Activated T-cell treated with anti-CD3 and anti-CD28 coated beads for 4 hours (primary cell): ENCODE measurements at regions not wholly inside any gene's neighbourhood (a gene's known extent, or its start where the extent isn't known, plus 50 kb on each side); places are given as distances from the start of the nearest gene placed in this dataset.

ENCODE experiments used
- DNase-seq: peaks from one replicate; pipeline ENCODE4 v3.0.0-alpha.2; 2020

DNA sequence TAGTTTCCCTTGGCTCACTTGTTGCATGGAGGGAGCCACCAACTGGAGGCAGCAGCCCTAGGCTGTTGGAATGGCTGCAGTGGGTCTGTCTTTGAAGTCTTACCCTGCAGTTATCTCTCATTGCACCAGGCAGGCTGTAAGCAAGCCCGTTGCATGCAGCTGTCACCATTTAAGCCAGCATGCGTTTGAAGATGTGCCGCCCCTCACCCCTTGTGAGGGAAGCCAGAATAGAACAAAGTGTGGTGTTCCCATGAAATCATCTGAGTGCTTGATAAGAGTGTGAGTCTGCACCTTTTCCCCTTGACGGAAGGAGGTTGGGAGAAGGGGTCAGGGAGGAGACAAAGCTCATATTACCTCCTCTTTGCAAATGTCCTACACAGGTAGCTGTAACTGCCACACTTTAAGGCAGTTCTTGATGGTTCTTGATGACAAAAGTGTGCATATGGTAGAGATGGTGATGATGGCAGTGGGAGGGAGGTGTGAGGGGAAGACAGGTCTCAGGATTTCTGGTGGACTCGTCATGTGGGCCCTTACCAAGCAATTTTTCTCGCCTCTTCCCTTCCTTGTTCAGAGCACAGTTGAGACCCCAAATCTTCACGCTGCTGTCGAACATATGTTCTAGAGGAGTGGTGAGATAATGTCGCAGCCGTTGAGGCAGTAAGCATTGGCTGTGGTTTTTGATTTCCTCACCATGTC, 191.4 kb upstream of the LEF1 start:
- no peak for DNase-seq

DNA sequence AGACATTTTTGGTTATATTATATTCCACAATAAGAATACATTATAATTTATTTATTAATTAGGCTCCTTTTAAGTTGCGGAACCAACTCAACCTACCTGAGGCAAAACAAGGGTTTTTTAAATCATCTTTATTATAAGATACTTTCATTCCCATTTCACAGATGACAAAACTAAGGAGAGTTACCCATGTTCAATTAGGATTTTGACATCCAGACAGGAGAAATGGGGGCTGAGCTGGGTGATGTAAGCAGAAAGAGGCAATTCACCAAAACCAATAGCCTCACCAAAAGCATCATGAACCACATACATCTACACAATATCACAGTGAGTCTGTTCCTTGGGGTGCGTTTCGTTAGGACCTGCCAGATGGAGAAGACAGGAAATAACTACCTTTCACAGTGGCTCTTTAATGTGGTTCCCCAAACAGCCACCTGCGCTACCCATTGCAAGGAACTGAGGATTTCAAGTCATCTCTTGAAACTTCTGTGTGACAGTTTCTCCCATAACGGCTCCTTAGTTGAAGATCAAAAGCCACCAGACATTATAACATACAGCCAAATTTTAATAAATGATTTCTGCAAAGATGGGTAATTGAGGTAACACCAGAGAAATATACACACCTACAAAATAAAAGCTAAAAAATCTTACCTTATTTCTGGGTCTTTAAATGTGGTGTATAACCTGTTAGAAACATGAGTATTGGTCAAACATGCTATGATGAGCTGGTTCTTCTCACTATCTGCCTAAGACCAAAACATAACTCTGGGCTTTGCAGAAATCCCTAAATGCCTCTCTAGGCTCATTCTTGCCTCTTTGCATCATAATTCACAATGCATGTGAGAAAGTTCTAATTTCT, 190.6 kb upstream of the LEF1 start:
- no peak for DNase-seq

DNA sequence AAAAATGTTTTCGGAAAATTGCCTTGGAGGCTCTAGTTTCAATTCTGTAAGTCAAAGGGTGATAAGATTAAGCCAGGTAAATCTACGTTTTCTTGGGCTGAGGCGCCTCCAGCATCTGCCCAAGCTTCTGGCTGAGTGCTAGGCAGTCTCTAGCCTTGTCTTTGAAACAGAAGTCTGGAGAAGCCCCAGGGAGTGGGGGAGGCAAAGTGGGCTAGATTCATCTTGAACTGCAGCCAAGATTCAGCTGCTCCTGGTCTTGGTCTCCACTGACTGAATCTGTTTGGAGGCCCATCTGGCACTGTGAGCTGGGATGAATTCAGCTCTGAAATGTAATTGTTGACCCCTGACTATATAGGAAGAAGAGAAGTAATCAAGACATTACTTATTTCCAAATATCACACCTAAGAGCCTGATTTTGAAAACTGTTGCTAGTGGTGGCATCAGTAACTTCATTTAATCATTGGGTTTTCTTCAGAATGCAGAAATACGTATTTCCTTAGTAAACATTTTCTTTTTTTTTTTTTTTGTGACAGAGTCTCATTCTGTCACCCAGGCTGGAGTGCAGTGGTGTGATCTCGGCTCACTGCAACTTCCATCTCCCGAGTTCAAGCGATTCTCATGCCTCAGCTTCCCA, 187.3 kb upstream of the LEF1 start:
- DNase-seq: no peak

DNA sequence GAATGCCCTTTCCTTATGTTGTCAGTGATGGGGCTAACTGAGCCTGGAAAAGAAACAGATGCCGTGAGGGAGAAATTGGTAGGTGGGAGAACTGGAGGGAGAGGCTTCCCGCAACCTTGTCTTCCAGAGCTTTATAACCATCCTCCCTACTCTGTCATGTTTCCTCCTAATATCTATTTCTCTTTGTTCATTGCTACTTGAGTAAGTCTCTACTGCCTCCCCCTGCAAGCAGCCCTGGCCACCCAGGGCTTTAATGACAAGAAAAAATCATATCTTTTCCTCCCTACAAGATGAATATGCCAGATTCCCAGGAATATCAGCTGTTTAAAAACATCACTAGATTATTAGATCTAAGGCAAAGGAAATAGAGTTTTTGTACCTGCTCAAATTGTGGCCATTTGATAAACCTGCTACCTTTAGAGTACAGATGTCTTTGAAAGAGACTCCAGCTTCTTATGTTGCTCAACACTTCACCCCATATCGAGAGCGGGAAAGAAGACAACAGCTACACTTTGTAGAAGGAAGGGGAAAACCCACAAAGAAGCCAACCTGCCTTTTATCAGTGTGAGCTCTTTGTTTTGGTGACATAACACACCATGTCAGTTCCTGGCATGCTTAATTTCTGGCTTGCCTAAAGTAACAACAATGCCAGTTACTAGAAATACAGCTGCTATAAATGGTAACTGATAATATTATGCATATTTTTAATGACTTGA, 186.6 kb upstream of the LEF1 start:
- peak; percentile 13 for DNase-seq

DNA sequence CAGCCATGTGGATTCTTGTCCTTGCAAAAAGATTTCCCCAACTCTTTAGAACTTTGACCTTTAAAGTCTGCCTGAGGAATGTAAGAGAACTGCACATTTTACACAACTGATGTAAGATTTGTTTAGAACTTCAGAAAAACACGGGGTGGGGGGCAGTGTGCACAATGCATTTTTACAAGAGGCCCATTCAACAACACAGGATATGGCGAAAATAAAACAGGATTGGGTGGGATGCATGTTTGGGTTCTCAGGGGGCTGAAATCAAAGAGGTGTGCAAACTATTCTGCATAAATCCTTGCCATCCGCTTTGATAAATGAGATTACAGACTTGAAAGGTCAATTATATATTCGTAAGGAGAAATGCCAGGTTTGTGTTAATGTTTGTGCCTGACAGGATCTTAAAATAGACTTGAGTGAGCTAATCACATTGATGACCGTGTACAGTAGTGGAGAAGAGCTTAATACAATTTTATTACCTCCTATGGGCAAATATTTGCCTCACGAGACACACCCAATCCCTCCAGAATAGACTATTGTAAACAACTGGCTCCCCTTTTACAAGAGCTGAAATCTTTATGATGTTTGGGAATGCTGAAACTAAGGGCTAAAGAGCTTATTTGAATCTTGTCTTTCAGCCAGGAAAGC, 184.1 kb upstream of the LEF1 start:
- DNase-seq: no peak

DNA sequence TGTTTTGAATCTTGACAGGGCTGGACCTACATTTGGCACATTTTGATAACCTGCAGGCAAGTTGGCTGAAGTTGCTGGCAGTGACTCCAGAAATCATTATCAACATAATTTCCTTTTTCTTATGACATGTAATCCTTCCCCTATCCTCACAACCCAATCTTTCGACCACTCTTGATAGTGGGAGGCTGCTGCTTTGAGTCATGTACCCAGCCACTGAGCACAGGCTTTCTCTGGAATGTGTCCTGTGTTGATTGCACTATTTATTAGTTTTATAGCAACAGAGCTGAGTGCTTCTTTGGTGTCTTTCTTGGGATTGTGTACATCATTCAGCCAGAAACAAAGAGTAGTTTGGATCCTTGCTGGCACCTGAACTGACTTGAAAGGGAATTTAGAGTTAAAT, 183.1 kb upstream of the LEF1 start:
- no peak for DNase-seq

DNA sequence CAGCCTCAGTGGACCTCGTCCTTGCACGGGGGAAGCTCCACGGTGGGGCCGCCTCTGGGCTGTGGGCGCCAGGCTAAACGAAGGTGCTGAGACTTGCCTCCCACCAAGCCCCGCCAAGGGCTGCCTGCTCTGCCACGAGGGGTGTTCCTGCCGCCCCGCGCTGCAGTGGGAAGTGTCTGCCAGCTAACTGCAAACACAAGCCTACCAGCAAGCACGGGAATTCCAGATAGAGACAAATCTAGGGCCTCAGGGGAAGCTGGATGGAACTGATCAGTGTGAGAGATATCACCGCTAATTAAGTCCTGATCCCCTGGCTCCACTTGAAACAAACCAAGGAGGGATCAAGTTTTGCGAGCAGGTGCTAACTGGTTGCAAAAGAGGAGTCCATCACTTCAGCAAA, 181.6 kb upstream of the LEF1 start:
- DNase-seq: no peak

DNA sequence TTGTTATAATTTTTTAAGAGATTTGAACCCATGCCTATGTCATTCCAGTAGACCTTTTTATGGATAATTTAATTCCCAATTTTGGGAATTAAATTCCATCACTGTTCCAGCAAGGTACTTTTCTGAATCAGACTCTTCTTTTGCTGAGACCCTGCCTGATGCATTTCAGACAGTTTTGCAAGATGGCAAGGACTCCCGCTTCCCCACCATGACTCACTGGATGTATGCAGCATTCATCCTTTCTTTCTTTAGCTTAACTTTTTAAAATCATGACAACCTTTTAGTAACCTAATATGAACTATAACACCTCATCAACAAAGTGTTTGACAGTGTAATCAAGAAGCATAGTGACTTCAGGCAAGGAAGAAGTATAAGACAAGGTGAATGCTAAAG, 178.1 kb upstream of the LEF1 start:
- no peak for DNase-seq

DNA sequence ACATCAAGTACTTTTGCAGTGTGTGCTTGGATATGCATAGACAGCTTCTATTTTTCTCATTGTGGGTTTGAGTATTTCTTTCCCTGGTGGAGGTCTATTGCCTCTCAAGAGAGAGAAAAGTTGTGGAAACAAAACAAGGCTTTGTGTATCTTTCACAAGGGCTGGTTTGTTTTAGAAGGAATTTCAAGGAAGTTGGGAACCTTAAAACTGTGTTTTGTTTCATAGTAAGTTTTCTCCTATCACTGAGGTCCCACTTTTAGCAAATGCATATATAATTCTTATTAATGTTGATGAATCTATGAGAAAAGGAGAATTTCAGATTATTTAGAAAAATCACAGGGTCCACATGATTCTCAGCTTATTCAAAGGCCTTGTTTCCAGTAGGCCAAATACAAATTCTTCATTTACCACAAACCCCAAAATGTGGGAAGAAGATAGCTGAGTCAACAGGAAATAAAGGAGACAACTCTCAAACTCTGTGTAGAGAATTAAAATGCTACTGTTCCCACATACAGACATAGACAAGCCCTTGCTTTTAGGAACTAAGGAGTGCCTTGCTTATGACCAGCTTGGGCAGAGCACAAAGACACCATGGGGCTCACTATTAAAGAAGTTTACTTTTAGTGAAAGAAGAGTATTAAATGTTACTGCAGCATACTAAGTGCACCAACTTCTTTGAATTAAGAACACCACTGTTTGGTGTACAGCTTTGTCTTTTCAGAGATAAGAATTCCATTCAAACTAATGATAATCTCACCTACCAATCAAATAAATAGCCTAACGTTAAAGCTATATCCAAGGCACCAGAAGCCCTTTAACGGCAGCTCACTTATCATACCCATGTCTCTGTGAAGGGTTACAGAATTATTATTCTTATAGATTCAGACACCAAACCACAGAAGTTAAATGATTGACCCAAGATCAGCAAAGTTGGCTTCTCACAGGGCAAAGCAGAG, 177.4 kb upstream of the LEF1 start:
- no peak for DNase-seq

DNA sequence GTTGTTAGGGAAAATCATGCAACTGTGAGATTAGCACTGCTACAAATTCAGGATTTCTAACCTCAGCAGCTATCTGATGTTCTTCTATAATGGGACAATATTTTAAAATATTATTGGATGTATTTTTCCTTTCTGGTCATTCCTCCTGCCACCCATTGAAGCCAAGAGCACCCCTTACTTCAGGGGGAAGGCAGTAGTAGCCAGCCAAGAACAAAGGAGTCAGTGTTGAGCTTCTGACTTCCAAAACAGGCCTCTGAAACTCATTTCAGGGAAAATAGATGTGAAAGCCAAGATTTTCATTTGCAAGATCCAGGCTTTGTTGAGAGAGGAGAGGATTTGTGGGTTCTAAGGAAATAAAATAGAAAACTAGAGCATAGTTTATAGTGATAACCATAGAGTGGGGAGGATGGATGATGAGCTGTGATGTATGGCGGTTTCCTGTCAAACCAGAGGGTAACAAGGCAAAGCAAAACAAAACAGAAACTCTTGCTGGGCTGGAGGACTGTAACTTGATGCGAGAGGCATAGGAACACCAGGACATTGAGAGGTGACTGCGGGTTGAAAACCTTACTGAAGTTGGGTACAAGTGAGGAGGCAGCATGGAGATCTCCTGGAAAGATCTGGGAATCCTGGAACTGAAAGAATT, 173.7 kb upstream of the LEF1 start:
- DNase-seq: peak; percentile 6

DNA sequence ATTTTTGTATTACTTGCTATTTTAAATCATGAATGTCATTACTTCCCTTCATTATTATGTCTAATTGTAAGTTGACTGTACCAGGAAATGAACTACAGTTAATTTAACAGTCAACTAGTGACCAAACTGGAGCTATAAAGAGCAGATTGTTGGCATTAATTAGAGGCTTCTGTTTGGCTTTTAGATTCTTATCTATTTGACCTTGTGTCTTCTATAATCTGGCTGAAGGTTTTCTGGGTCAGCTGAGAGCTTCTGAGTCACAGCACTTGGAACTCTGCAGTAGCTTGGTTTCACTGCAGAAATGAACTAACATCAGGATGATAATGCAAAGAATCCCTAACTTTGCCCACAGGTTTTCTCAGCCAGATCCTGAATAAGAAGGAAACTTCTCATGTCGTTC, 169.2 kb upstream of the LEF1 start:
- DNase-seq: no peak

DNA sequence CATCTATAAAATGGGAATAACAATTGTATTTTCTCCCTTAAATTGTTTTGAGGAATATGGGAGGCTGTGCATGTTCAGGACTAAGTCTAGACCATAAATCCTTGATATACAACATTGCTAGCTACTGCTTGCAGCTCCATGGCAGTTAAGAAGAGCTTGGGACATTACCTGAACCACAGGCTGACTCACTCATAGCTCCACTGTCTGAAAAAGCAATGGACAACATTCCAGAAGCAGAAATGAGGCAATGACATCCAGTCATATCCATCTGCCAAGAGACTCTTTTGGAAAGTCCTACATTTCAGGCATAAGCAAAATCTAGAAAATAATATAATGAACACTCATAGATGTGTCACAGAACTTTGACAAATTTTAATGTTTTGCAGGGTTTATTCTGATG, 167.3 kb upstream of the LEF1 start:
- DNase-seq: no peak

DNA sequence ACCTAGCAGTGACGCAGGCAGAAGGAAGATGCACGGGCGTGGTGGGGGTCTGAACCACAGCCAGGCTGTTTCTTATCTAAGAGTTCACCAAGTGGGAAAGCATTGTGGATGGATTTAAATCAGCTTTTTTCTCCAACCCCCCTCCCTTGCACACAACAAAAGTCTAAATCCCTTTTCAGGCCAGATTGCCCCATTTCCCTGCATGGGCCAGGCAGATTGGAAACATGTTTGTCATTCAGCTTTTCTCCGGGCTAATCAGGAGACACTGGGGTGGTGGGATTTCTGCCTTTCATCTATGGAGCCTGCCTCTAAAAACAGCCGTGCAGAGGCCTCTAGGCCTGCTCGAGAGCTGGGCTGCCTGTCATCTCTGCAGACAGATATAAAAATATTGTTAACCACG, 166.3 kb upstream of the LEF1 start:
- DNase-seq: no peak

DNA sequence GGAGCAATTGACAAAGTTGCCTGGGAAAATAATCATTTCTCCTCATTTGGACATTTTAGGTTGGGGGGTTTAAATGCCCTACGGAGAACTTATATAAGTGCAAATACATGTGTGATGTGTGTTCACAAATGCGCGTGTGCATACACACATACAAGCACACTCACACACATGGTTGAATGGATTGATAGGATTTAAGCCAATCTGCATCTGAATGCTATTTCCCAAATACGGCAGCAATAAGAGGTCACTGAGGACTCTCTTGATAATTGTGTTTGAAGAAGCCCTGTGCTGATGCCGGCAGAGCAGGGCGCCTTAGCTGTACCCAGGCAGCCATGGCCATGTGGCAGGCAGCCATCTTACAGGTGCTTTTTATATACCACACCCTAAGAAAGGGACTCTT, 165.3 kb upstream of the LEF1 start:
- DNase-seq: no peak

DNA sequence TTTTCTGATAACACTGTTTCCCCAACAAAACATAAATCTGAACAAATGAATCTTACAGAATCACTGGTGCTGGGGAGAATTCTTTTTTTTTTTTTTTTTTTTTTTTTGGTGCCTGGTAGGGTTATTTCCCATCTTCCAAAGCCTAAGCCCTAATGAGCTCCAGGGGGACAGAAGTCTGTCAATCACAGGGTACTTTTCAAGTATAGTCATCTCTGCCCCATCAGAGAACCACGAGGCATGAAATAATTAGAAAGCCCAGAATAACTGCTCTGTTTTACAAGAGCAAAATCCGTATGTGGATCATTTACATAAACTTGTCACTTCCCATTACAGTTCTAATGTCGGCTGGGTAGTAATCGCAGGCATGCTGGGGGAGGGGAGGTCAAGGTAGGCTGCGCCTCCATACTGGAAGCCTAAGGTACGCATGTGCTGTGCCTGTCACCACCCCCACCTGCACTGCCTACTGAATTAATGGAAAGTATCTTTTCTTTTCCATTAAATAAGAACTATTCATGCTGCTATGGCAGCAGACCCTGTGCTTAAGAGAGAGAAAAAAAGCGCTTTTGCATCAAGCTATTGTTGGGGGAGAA, 164.7 kb upstream of the LEF1 start:
- DNase-seq: no peak

DNA sequence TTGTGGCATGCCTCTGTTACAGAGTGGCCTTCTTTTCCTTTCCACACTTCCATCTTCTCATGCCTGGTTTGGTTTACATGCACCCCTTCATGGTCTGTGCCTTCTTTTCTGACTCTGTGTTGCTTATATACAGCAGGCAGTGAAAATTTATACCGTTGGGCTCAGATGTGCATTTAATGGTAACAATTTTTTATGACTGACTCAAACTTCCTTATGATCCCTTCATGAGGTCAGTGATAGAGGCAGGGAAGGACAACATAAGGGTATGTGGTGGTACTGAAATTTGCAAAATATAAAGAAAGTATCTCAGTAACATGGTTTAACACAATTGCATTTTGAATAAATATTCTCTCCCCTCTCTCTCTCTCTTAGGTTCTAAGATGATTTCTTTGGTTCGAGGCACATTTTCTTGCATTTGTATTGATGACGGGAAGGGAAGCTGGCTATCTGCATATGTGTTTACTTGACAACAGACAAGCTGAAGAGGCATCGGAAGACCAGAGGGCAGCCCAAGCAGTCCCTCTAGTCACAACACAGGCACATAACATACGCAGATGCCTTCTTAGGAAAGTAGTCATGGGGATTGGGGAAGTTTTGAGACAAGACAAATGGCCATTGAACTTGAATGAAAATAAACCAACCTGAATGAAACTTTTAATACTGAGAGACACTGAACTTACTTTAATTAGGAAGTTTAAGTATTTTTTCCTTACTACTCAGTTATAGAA, 163.3 kb upstream of the LEF1 start:
- DNase-seq: no peak

DNA sequence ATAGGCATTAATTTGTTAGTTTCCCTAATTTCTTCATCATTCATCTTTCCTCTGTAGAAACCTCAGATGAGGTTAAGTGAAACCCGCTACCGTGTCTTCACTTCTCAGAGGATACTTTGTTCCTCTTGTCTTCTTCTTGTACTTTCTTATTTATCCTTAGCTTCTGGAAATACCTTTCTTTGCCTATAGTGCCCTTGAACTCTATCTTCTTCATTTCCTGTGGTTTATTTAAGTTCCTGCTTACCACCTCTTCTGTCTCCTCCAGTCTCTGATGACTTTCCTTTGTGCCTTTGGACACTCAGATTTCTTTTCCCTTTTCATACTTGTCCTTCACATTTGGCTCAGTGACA, 159.6 kb upstream of the LEF1 start:
- no peak for DNase-seq

DNA sequence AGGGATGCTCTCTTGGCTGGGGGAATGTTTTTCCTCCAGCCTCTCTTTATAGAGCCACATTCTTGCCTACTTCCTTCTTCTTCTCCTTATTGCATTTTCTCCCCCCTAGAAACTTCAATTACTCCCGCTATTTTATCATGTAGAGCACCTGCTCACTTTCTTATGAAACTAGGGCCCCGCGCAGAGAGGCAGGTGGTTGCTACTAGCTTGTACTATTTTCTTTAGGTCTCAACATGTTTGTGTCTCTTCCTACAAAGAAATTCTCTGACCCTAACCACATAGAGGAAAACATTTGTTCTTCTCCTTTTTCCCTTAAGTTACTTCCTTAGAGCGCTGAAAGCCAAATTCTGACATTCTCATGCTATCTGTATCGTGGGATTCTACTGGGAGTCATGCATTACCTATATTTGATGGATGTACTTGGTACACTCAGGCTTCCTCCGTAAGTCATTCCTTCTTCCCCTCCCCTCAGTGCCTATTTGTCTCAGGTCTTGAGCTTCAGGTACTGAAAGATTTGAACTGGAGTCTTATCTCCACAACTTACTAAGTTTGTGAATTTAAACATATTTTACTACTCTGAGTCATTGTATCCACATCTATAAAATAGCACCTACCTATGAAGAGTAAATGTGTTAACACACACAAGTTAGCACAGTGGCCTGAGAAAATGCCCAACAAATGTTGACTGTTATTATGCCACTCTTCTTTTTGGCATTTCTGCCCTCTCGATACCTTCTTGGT, 159.1 kb upstream of the LEF1 start:
- no peak for DNase-seq

DNA sequence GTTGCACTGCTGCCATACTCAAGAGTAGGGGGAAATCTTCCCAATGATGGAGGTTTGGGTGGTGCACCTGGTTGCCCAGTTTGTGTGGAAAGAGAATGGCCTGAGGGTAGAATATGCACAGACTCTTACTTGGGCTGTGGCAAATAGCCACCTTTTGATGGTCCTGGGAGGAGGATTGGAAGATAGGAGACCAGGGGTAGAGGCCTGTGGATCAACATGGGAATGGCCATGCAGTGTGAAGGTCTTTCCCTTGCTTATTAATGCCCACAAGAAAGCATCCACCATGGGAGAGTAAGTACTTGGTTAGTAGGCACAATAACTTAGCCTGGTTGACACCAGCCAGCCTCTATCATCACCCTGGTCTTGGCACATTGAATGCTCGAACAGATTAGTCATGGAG, 156.8 kb upstream of the LEF1 start:
- no peak for DNase-seq
